WTC11 (cell line): ENCODE measurements at regions not wholly inside any gene's neighbourhood (a gene's known extent, or its start where the extent isn't known, plus 50 kb on each side); places are given as distances from the start of the nearest gene placed in this dataset.

Experiments used
- ATAC-seq: fragments of 200-7000 bp; cut with Tn5 transposase; 2 replicates; pipeline ENCODE4 v1.10.0; 2021; ENCODE audit warnings: mild to moderate bottlenecking, moderate library complexity
- CTCF ChIA-PET: fragments of 300-600 bp; sonication (Branson Sonifier 250); formaldehyde crosslinking; loops from one replicate; lab custom pipeline; 2021; ENCODE audit warnings: antibody characterized with exemption; lab: Charles Lee
- POLR2A ChIA-PET: fragments of 350-600 bp; sonication (Branson Sonifier 250); formaldehyde crosslinking; loops from one replicate; lab custom pipeline; 2021; ENCODE audit warnings: antibody characterized with exemption; lab: Charles Lee
- DNase-seq: peaks from one replicate; pipeline ENCODE4 v3.0.0; 2021; ENCODE audit warnings: low spot score
- H3K27ac Mint-ChIP-seq: 2 replicates; pipeline ENCODE4 v1.8.0; 2021; ENCODE audit warnings: mixed read lengths
- H3K27me3 Mint-ChIP-seq: 2 replicates; pipeline ENCODE4 v1.8.0; 2021; ENCODE audit warnings: low read depth, mild to moderate bottlenecking, moderate library complexity, mixed read lengths
- H3K36me3 Mint-ChIP-seq: 2 replicates; pipeline ENCODE4 v1.8.0; 2021; ENCODE audit warnings: mixed read lengths
- H3K4me1 Mint-ChIP-seq: 2 replicates; pipeline ENCODE4 v1.8.0; 2022; ENCODE audit warnings: mixed read lengths
- H3K4me3 Mint-ChIP-seq: 2 replicates; pipeline ENCODE4 v1.8.0; 2021; ENCODE audit warnings: mild to moderate bottlenecking, moderate library complexity, mixed read lengths
- H3K9me3 Mint-ChIP-seq: 2 replicates; pipeline ENCODE4 v1.8.0; 2021; ENCODE audit warnings: mixed read lengths
- CTCF ChIP-seq: fragments of 200-600 bp; IDR thresholded peaks from 2 replicates; pipeline ENCODE4 v1.8.0; 2022; ENCODE audit warnings: antibody characterized with exemption
- GTF2I ChIP-seq: fragments of 250-450 bp; sonication (Bioruptor Pico); conservative IDR thresholded peaks from 2 replicates; pipeline ENCODE4 v1.4.0; 2021; ENCODE audit warnings: mild to moderate bottlenecking
- IRF2 ChIP-seq: sonication (generic); formaldehyde crosslinking; IDR thresholded peaks from 2 replicates; pipeline ENCODE4 v1.8.0; 2022; ENCODE audit warnings: low read depth, missing genetic modification reagents, borderline replicate concordance
- MXD4 ChIP-seq: fragments of 250-450 bp; sonication (Bioruptor Pico); IDR thresholded peaks from 2 replicates; pipeline ENCODE4 v1.8.0; 2021; ENCODE audit warnings: mild to moderate bottlenecking, moderate library complexity, borderline replicate concordance
- NR2C2 ChIP-seq: sonication (generic); formaldehyde crosslinking; IDR thresholded peaks from 2 replicates; pipeline ENCODE4 v1.8.0; 2022; ENCODE audit warnings: mild to moderate bottlenecking, missing genetic modification reagents
- PRRX2 ChIP-seq: fragments of 250-450 bp; sonication (Bioruptor Pico); IDR thresholded peaks from 2 replicates; pipeline ENCODE4 v1.8.0; 2021; ENCODE audit warnings: mild to moderate bottlenecking
- SMAD3 ChIP-seq: sonication (generic); formaldehyde crosslinking; IDR thresholded peaks from 2 replicates; pipeline ENCODE4 v1.8.0; 2022; ENCODE audit warnings: missing genetic modification reagents, mild to moderate bottlenecking, borderline replicate concordance
- SOX15 ChIP-seq: fragments of 250-450 bp; sonication (Bioruptor Pico); IDR thresholded peaks from 2 replicates; pipeline ENCODE4 v1.9.0; 2021; ENCODE audit warnings: mild to moderate bottlenecking
- ZBTB21 ChIP-seq: sonication (generic); formaldehyde crosslinking; IDR thresholded peaks from 2 replicates; pipeline ENCODE4 v1.8.1; 2023; ENCODE audit warnings: mild to moderate bottlenecking, missing genetic modification reagents, borderline replicate concordance
- ZNF121 ChIP-seq: sonication (generic); formaldehyde crosslinking; IDR thresholded peaks from 2 replicates; pipeline ENCODE4 v1.8.0; 2023; ENCODE audit warnings: missing genetic modification reagents
- ZNF219 ChIP-seq: sonication (generic); formaldehyde crosslinking; IDR thresholded peaks from 2 replicates; pipeline ENCODE4 v1.8.0; 2023; ENCODE audit warnings: missing genetic modification reagents, mild to moderate bottlenecking, borderline replicate concordance
- ZNF317 ChIP-seq: sonication (generic); formaldehyde crosslinking; IDR thresholded peaks from 2 replicates; pipeline ENCODE4 v1.8.1; 2023; ENCODE audit warnings: low read depth, mild to moderate bottlenecking, moderate library complexity, missing genetic modification reagents, borderline replicate concordance
- ZNF423 ChIP-seq: fragments of 250-450 bp; sonication (Bioruptor Pico); IDR thresholded peaks from 2 replicates; pipeline ENCODE4 v2.1.2; 2022; ENCODE audit warnings: mild to moderate bottlenecking, moderate library complexity
- ZNF512 ChIP-seq: sonication (generic); formaldehyde crosslinking; IDR thresholded peaks from 2 replicates; pipeline ENCODE4 v1.8.1; 2022; ENCODE audit warnings: missing genetic modification reagents, borderline replicate concordance
- TF ChIP-seq, protein P1 (sequence below): sonication (generic); formaldehyde crosslinking; IDR thresholded peaks from 2 replicates; pipeline ENCODE4 v1.8.0; 2023; ENCODE audit warnings: missing genetic modification reagents
- TF ChIP-seq, protein P2 (sequence below): sonication (generic); formaldehyde crosslinking; IDR thresholded peaks from 2 replicates; pipeline ENCODE4 v1.8.0; 2023; ENCODE audit warnings: missing genetic modification reagents, mild to moderate bottlenecking, borderline replicate concordance
- TF ChIP-seq, protein P3 (sequence below): fragments of 250-450 bp; sonication (Bioruptor Pico); IDR thresholded peaks from 2 replicates; pipeline ENCODE4 v2.1.2; 2022; ENCODE audit warnings: mild to moderate bottlenecking, moderate library complexity
- TF ChIP-seq, protein P4 (sequence below): sonication (generic); formaldehyde crosslinking; IDR thresholded peaks from 2 replicates; pipeline ENCODE4 v1.8.0; 2022; ENCODE audit warnings: mild to moderate bottlenecking, missing genetic modification reagents
- TF ChIP-seq, protein P5 (sequence below): sonication (generic); formaldehyde crosslinking; IDR thresholded peaks from 2 replicates; pipeline ENCODE4 v1.8.0; 2023; ENCODE audit warnings: mild to moderate bottlenecking, missing genetic modification reagents

DNA sequence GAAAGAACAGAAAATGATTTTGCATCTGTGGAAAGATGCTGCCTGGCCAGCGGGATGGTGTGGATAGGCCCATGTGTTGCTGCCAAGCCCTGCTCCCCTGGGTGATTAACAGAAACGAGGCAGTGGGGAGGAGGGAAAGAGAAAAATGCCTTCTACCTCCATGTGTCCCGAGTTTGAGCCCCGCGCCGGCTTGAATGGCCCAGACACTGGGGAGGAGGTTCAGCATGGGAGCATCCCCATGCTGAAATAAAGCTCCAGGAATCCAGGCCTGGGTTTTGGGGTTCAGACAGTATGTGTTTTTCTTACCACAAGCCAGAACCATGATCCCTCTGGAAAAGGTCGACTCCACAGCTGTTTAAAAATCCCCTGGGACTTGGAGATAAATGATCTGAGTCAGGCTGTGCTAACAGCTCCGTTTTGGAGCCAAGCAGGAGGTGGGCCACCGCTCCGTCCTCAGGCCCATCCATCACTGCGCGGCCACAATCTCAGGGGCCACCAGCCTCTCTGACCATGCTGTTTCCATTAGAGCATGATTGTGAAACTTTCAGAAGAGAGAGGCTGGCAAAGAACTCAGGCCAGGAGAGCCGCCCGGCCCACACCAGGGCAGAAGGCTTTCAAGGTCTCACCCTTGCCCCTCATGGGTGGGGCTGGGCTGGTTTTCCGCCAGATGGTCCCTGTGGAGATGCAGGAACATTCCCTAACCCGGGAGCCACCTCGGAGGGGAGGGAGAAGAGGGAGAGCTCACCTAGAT is 299.7 kb downstream of the ZEB1 start (continued):
- TF ChIP-seq ZNF512 (CRISPR knock-in tag) = no peak
- TF ChIP-seq, protein P1, sequence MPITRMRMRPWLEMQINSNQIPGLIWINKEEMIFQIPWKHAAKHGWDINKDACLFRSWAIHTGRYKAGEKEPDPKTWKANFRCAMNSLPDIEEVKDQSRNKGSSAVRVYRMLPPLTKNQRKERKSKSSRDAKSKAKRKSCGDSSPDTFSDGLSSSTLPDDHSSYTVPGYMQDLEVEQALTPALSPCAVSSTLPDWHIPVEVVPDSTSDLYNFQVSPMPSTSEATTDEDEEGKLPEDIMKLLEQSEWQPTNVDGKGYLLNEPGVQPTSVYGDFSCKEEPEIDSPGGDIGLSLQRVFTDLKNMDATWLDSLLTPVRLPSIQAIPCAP (CRISPR knock-in tag) = no peak
- no peak for TF ChIP-seq IRF2
- TF ChIP-seq ZNF121 = no peak
- TF ChIP-seq, protein P2, sequence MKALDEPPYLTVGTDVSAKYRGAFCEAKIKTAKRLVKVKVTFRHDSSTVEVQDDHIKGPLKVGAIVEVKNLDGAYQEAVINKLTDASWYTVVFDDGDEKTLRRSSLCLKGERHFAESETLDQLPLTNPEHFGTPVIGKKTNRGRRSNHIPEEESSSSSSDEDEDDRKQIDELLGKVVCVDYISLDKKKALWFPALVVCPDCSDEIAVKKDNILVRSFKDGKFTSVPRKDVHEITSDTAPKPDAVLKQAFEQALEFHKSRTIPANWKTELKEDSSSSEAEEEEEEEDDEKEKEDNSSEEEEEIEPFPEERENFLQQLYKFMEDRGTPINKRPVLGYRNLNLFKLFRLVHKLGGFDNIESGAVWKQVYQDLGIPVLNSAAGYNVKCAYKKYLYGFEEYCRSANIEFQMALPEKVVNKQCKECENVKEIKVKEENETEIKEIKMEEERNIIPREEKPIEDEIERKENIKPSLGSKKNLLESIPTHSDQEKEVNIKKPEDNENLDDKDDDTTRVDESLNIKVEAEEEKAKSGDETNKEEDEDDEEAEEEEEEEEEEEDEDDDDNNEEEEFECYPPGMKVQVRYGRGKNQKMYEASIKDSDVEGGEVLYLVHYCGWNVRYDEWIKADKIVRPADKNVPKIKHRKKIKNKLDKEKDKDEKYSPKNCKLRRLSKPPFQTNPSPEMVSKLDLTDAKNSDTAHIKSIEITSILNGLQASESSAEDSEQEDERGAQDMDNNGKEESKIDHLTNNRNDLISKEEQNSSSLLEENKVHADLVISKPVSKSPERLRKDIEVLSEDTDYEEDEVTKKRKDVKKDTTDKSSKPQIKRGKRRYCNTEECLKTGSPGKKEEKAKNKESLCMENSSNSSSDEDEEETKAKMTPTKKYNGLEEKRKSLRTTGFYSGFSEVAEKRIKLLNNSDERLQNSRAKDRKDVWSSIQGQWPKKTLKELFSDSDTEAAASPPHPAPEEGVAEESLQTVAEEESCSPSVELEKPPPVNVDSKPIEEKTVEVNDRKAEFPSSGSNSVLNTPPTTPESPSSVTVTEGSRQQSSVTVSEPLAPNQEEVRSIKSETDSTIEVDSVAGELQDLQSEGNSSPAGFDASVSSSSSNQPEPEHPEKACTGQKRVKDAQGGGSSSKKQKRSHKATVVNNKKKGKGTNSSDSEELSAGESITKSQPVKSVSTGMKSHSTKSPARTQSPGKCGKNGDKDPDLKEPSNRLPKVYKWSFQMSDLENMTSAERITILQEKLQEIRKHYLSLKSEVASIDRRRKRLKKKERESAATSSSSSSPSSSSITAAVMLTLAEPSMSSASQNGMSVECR (CRISPR knock-in tag) = no peak
- TF ChIP-seq PRRX2 (CRISPR knock-in tag) = no peak
- no peak for TF ChIP-seq ZNF423 (CRISPR knock-in tag)
- no peak for TF ChIP-seq CTCF
- no peak for TF ChIP-seq ZNF219 (CRISPR knock-in tag)
- TF ChIP-seq, protein P3, sequence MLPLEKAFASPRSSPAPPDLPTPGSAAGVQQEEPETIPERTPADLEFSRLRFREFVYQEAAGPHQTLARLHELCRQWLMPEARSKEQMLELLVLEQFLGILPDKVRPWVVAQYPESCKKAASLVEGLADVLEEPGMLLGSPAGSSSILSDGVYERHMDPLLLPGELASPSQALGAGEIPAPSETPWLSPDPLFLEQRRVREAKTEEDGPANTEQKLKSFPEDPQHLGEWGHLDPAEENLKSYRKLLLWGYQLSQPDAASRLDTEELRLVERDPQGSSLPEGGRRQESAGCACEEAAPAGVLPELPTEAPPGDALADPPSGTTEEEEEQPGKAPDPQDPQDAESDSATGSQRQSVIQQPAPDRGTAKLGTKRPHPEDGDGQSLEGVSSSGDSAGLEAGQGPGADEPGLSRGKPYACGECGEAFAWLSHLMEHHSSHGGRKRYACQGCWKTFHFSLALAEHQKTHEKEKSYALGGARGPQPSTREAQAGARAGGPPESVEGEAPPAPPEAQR (CRISPR knock-in tag) = no peak
- TF ChIP-seq NR2C2 = no peak

- TF ChIP-seq SMAD3 (CRISPR knock-in tag) (no peak), SOX15 (CRISPR knock-in tag) (no peak), ZBTB21 (CRISPR knock-in tag) (no peak), MXD4 (no peak), IRF2 (no peak), ZNF317 (CRISPR knock-in tag) (no peak), GTF2I (CRISPR knock-in tag) (no peak)
- TF ChIP-seq, protein P4, sequence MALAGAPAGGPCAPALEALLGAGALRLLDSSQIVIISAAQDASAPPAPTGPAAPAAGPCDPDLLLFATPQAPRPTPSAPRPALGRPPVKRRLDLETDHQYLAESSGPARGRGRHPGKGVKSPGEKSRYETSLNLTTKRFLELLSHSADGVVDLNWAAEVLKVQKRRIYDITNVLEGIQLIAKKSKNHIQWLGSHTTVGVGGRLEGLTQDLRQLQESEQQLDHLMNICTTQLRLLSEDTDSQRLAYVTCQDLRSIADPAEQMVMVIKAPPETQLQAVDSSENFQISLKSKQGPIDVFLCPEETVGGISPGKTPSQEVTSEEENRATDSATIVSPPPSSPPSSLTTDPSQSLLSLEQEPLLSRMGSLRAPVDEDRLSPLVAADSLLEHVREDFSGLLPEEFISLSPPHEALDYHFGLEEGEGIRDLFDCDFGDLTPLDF (CRISPR knock-in tag) = no peak
- TF ChIP-seq, protein P5, sequence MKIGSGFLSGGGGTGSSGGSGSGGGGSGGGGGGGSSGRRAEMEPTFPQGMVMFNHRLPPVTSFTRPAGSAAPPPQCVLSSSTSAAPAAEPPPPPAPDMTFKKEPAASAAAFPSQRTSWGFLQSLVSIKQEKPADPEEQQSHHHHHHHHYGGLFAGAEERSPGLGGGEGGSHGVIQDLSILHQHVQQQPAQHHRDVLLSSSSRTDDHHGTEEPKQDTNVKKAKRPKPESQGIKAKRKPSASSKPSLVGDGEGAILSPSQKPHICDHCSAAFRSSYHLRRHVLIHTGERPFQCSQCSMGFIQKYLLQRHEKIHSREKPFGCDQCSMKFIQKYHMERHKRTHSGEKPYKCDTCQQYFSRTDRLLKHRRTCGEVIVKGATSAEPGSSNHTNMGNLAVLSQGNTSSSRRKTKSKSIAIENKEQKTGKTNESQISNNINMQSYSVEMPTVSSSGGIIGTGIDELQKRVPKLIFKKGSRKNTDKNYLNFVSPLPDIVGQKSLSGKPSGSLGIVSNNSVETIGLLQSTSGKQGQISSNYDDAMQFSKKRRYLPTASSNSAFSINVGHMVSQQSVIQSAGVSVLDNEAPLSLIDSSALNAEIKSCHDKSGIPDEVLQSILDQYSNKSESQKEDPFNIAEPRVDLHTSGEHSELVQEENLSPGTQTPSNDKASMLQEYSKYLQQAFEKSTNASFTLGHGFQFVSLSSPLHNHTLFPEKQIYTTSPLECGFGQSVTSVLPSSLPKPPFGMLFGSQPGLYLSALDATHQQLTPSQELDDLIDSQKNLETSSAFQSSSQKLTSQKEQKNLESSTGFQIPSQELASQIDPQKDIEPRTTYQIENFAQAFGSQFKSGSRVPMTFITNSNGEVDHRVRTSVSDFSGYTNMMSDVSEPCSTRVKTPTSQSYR (CRISPR knock-in tag) = no peak
- POLR2A ChIA-PET = no interaction called here
- CTCF ChIA-PET = no interaction called here
- no peak for DNase-seq
- H3K27me3 Mint-ChIP-seq = peaks cover 4% of the 10 kb centered on the region; the same call in 1 of the 2 replicates
- H3K36me3 Mint-ChIP-seq = peaks cover 9% of the 10 kb centered on the region
- H3K27ac Mint-ChIP-seq = no peak overlapping the region
- no peak overlapping the region for H3K4me3 Mint-ChIP-seq
- H3K9me3 Mint-ChIP-seq = peaks cover 13% of the 10 kb centered on the region
- H3K4me1 Mint-ChIP-seq = peaks cover 17% of the 10 kb centered on the region
- ATAC-seq = no peak
Observed at GRCh38 chr10:31617757-31618156, 298.7 kb downstream of the ZEB1 start.
